ENCODE measurements at regions not wholly inside any gene's neighbourhood (a gene's known extent, or its start where the extent isn't known, plus 50 kb on each side); places are given as distances from the start of the nearest gene placed in this dataset.
"Not testable (repeated sequence)": the region's sequence is repeated elsewhere in the genome, so short reads cannot be mapped to it uniquely, and the experiment has no call there.

- DNase-seq (ENCODE audit: low spot score): no peak
- intact Hi-C loops (cut with DNase I): no loop called here
Observed at GRCh38 chr10:83458611-83459010, 680.7 kb upstream of the GHITM start.

DNA sequence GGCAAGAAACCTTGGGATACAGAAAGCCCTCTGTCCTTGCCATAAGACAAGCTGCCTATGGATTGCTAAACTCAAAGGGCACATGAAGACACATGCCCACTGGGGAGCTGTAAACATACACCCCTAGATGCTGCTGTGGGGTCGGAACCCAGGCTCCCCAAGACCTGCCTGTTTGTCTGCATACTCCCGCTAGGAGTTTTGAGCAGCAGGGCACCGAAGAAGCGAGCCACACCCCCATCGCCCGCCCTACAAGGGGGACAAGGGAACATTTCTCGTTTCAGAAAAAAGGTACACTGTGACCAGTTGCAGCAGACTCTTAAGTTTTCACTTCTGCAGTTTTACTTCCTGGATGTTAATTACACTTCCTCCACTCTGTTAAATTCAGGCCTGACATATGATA lies 680.2 kb upstream of the GHITM start:
- DNase-seq (ENCODE audit: low spot score): no peak

DNA sequence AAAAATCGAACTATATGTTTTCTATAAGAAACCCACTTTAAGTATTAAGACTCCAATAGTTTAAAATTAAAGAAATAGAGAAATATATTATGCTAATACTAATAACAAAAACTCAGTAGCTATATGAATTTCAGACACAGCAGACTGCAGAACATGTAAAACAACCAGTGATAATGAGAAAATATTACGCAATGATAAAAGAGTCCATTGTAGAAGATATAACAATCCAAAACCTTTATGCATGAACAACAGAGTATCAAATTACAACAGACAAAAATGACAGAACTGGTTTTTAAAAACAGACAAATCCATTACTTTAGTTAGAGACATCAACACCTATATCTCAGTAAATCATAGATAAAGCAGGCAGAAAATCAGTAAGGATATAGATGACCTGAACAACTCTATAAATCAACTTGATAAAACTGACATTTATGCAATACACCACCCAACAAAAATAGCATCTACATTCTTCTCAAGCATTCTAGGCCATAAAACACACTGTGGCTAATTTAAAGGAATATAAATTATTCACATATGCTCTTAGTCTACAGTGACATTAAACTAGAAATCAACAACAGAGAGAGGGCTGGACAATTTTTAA lies 669.5 kb upstream of the GHITM start:
- intact Hi-C loops (cut with DNase I): no loop called here
- DNase-seq (ENCODE audit: low spot score): no peak

More for the DNA sequence above, 680.2 kb upstream of the GHITM start:
- intact Hi-C loops (cut with DNase I): no loop called here

DNA sequence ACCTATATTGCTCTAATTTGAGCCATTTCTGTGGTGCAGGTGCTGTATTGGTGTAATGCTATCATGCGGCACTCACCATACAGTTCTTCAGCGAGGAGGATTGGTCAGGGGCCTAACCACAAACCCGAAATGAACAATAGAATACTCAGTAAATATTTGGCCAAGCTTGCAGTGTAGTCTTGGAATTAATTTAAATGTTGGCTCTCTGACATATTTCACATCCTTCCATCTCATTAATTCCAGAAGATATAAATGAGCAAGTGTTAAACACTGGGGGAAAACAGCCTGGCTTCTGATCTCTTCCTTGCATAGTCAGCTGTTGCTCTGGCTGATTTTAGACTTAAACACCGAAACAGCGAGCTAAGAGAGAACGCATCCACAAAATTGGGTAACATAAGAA lies 663.1 kb upstream of the GHITM start:
- intact Hi-C loops (cut with DNase I): no loop called here
- DNase-seq (ENCODE audit: low spot score): no peak

DNA sequence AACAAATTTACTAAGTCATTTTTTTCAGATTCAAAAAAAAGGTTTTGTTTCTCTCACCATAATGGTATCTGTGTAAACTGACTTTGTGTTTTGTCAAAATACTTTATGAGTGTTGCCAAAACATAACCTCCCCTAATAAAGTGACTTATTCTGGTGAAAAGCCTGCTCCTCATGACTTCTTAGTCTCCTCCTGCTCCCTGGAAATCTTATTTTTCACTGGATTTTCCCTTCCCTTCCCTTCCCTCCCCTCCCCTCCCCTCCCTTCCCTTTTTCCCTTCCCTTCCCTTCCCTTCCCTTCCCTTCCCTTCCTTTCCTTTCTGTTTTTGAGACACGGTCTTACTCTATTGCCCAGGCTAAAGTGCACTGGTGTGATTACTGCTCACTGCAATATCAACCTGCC lies 650.1 kb upstream of the GHITM start:
- intact Hi-C loops (cut with DNase I): no loop called here
- DNase-seq (ENCODE audit: low spot score): no peak

DNA sequence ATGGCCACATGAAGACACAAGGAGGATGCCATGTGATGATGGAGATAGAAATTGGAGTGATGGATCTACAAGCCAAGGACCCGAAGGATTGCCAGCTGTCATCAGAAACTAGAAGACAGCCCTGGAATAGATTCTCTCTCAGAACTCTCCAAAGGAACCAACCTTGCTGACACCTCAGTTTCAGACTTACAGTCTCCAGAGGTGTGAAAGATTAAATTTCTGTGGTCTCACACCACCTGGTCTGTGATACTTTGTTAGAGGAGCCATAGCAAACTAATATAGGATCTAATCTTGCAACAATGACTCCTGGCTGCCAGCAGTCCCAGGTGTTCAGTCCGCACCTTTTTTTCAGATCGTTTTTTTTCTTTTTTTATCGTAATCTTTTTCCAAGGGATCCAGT lies 647.3 kb upstream of the GHITM start:
- DNase-seq (ENCODE audit: low spot score): no peak
- intact Hi-C loops (cut with DNase I): no loop called here

DNA sequence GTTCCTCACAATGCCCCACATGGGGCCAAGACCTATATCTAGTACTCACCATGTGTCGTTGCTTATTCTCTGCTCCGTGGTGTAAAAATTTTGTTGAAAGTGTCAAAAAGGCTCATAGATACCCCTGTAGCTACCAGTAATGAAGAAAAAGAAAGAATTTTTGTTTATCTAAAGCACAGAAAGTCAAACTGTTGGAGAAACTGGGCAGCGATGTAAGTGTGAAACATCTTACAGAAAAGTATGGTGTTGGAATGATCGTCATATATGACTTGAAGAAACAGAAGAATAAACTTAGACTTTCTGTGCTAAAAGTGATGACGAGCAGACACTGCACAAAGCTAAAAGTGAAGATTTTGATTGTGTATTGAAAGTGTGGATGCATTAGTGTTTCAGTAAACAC lies 626.6 kb upstream of the GHITM start:
- intact Hi-C loops (cut with DNase I): no loop called here

GRCh38 chr10:83515001-83515400 lies 624.3 kb upstream of the GHITM start:
- DNase-seq (ENCODE audit: low spot score): no peak
- intact Hi-C loops (cut with DNase I): no loop called here

More for the DNA sequence above, 626.6 kb upstream of the GHITM start:
- DNase-seq (ENCODE audit: low spot score): no peak

DNA sequence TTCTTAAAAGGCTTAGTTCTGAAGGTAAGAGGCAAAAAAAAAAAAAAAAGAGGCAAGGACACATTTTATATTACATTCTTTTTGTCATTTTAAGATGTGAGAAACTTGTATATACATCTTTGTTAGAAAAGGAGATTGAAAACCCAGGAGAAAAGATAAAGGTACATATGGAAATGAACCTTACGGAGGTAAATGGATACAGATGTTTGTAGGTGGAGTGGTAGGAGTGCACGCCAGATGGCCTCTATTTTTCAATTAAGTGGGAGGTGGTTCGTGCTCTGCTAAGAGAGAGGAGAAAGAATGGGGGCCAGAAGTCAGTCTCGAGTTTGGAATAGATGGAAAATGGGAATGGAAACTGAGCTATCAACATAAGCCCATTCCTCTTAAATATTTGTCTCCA lies 622.5 kb upstream of the GHITM start:
- intact Hi-C loops (cut with DNase I): no loop called here
- DNase-seq (ENCODE audit: low spot score): no peak

DNA sequence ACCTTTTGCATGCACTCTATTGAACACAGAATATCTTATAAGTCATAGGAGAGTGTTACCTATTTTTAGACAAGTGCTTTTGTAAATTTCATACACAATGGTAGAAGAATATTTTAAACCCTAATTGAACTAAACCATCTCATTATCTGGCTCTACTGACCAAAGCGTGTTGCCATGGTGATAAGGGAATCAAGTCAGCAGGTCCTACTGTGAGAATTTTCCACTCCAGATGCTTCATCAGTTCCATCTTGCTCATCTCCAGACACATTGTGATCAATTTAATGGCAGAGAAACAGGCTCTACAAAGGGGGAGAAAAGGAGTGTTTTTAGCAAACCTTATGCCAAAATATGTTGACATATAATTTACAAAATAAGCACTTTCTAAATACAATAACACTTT lies 621.9 kb upstream of the GHITM start:
- intact Hi-C loops (cut with DNase I): no loop called here
- no peak for DNase-seq (ENCODE audit: low spot score)

- no peak for DNase-seq (ENCODE audit: low spot score)
- intact Hi-C loops (cut with DNase I): no loop called here
Observed at GRCh38 chr10:83518779-83519178, 620.5 kb upstream of the GHITM start.

GRCh38 chr10:83520386-83520785 lies 618.9 kb upstream of the GHITM start:
- intact Hi-C loops (cut with DNase I); DNase-seq (ENCODE audit: low spot score): not testable (repeated sequence)

DNA sequence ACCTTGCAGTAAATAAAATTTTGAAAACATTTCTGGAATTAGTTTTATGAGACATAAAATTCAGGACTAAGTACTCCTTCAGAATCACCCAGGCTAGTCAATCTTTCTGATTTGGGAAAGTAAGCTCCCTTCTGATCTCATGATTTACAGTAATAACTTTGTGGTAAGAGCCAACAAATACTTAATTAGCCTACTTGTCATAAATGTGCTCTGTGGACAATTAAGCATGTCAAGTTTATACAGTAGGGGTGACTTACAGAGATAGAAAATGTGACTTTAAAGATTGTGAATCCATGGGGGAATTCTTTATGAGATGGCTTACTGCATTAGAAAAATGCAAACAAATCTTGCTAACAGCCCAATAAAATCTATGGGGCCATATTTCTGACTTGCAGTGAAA lies 616.9 kb upstream of the GHITM start:
- intact Hi-C loops (cut with DNase I): no loop called here
- no peak for DNase-seq (ENCODE audit: low spot score)

DNA sequence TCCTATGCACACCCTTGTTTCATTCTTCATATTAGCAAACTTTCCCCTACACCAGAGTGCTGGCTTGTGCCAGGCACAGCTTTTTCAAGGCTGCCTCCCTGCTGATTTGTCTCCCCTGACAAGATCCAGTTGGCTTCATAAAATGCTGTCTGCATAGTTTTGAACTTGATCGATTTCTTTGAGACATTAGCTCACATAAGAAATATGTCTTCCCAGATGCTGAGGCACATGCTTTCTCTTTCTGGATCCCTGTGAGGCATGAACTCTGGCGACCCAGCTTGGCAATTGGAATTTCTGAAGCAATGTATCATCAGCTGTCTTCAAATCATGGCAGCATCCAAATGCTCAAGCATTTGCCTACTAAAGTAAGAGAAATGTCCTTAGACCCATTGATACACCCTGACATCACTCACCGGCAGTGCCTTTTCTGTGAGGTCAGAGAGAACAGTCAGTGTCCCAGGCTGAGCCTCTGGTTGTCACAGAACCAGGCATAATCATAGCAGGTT lies 616.4 kb upstream of the GHITM start:
- DNase-seq (ENCODE audit: low spot score): no peak
- intact Hi-C loops (cut with DNase I): no loop called here

DNA sequence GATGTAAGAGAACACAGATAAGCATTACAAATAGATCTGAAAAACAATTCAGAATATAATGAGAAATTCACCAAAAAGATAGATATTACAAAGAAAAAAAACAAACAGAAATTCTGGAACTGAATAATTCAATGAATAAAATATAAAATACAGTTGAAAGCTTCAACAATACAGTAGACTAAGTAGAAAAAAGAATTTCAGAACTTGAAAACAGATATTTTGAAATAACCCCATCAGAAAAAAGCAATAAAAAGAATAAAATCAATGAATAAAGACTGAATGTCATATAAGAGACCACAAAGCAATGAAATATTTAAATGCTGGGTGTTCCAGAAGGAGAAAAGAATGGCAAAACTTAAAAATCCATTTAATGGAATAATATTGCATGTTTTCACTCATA lies 611.4 kb upstream of the GHITM start:
- intact Hi-C loops (cut with DNase I): no loop called here
- no peak for DNase-seq (ENCODE audit: low spot score)

- DNase-seq (ENCODE audit: low spot score): no peak
- intact Hi-C loops (cut with DNase I): no loop called here
Observed at GRCh38 chr10:83533290-83533689, 606.0 kb upstream of the GHITM start.

- DNase-seq (ENCODE audit: low spot score): no peak
- intact Hi-C loops (cut with DNase I): no loop called here
Observed at GRCh38 chr10:83536426-83536825, 602.9 kb upstream of the GHITM start.

GRCh38 chr10:83538047-83538446 lies 601.3 kb upstream of the GHITM start:
- intact Hi-C loops (cut with DNase I): no loop called here

DNA sequence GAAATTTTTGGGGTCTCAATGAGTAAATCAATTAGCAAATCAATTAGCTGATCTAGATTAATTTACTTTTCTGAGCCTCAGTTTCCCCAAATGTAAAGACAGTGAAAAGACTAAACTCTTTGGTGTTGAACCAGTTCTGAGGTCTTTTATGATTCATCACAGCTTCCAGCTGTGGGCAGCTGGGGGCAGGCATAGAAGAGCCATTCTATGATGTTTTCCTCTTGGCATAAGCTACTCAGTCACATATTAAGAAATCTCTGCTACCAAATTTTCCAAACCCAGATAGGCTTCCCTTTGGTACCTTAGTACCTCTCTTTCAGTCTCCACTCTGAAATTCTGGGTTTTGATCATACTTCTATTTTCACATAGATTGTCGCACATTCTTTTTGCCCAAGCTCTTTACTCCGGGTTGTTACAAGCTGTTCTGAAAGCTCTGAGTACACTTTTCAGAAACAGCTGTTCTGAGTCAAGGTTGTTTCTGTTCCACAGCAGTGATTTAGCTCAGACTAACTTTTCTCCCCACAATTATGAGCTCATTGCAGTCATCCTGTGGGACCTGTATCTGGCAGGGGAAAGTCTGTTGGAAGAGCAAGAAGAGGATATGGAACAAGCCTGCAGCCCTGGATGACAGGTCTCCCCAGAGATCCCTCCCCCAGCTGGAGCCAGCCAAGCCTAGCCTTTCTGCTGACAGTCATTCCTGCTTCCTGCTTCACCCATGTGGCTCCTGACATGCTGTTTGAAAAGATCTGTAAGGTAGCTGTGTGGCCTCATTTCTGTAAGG lies 599.6 kb upstream of the GHITM start:
- peak; percentile 78 for DNase-seq (ENCODE audit: low spot score)
- intact Hi-C loops (cut with DNase I): loop anchor here (5.0 kb wide), 1 partner anchor 283 kb away; no protein-coding TSS in a partner anchor

More at GRCh38 chr10:83538047-83538446, 601.3 kb upstream of the GHITM start:
- DNase-seq (ENCODE audit: low spot score): no peak

- no peak for DNase-seq (ENCODE audit: low spot score)
- intact Hi-C loops (cut with DNase I): loop anchor here (5.0 kb wide), 1 partner anchor 281 kb away; no protein-coding TSS in a partner anchor
Observed at GRCh38 chr10:83541046-83541445, 598.3 kb upstream of the GHITM start.

DNA sequence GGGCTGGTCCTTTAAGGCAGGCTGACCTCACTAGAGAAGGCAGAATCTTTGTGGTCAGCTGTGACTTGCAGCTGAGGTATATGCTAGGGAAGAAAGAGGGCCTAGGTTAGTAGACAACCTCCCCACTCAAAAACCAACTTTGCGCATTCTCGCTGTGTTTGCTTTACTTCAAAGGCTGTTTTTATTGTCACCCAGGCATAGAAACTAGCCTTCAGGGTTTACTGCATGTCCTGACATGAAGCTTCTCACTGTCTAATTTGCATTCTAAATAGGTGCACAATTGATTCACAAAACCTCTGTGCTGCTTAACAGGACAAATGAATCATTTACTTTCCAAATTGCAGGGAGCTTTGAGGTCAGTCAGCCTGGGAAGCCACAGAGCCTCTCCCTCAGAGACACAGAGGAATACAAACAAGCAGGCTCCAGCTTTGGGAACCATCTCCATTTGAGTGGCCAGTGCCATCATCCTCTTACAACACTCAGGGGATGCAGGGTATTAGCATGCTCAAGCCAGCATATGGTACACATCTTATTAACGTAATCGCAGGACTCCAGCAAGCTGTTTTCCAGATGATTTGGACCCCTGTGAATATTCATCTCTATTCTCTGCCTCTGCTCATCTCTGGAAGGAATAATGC lies 596.4 kb upstream of the GHITM start:
- intact Hi-C loops (cut with DNase I): loop anchor here (5.0 kb wide), 1 partner anchor 279 kb away; no protein-coding TSS in a partner anchor
- DNase-seq (ENCODE audit: low spot score): no peak
